Suprapubic skin (tissue), 4 donors: ENCODE measurements at regions not wholly inside any gene's neighbourhood (a gene's known extent, or its start where the extent isn't known, plus 50 kb on each side); places are given as distances from the start of the nearest gene placed in this dataset.

Experiments
- CTCF ChIP-seq, 2 donors: fragments of 200-600 bp in 1 of 2; fragments of 450-650 bp in 1 of 2; sonication (generic) in 1 of 2; IDR thresholded peaks; one replicate each; pipeline ENCODE4 v1.5.1; 2016 to 2019; ENCODE audit warnings: antibody characterized with exemption in 2 of 2, mild to moderate bottlenecking in 1 of 2, moderate library complexity in 1 of 2
- EP300 ChIP-seq: sonication (generic); formaldehyde crosslinking; IDR thresholded peaks from one replicate; pipeline ENCODE4 v1.6.1; 2017; ENCODE audit warnings: antibody characterized with exemption
- POLR2A ChIP-seq, 2 donors: fragments of 450-650 bp; IDR thresholded peaks; one replicate each; pipeline ENCODE4 v1.6.1; 2017; ENCODE audit warnings: antibody characterized with exemption in 2 of 2, mild to moderate bottlenecking in 2 of 2, moderate library complexity in 2 of 2
- POLR2AphosphoS5 ChIP-seq, 3 donors: sonication (generic); formaldehyde crosslinking; IDR thresholded peaks; one replicate each; pipeline ENCODE4 v1.6.1; 2017; ENCODE audit warnings: antibody characterized with exemption in 3 of 3

DNA sequence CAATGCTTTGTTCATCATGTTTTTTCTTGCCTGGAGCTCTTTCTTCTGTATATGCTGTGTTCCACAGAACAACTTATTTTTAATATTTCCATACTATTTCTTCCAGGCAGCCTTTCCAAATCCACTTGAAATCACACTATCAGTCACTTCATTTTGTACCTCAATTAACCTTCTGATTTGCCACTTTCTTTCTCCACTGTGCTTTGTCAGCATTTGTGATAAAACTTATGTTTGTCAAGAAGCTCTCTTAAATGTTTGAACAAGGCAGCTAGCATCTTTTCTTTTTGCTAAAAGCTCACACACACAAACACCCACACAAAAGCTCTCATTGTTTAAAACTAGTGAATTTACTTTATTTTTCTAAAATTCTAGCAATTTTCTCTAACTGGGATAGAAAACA, 2014.7 kb upstream of the RAG2 start:
- TF ChIP-seq CTCF (IDR thresholded peaks at IDR 0.05) = no peak
- no peak for TF ChIP-seq EP300
- no peak for TF ChIP-seq POLR2A (IDR thresholded peaks at IDR 0.05)
- no peak for TF ChIP-seq POLR2AphosphoS5 (IDR thresholded peaks at IDR 0.05)
